ENCODE measurements at regions not wholly inside any gene's neighbourhood (a gene's known extent, or its start where the extent isn't known, plus 50 kb on each side); places are given as distances from the start of the nearest gene placed in this dataset.
A peak's percentile ranks its signal among the peaks of the same experiment; 100 is the strongest.
"Not testable (repeated sequence)": the region's sequence is repeated elsewhere in the genome, so short reads cannot be mapped to it uniquely, and the experiment has no call there.

DNA sequence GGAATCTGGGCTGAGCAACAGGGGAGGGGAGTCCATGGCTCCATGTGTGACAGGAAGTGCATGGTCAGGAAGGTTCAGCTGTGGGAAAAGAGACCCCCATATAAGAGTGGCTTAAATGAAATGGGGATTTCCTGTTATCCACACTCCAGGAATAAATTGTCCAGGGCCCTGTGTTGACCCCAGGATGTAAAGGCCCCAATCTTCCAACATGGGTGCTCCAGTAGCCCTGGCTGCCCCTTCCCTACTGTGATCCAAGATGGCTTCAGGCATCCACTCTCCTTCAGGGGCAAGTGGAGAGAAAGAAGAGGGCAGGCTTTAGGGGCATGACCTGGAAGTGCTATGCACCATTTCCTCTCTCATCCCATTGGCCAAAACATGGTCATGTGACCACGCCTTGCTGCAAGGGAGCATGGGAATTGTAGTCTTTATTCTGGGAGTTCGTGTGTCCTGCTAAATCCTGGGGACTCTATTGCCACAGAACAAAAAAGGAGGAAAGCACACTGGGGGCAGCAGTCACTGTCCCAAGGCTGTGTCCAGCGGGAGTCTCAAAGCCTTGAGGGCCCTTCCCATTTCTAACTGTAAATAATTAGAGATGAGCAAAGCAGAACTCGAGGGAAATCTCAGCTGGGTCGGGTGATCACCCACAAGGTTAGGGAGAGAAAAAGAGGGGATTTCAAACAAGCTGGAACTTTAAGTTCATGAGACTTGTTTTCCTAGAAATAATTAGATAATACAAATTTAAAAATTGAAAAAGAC is 289.2 kb downstream of the ADGRD1 start:
- intact Hi-C loops (cut with DNase I), result no loop called here

DNA sequence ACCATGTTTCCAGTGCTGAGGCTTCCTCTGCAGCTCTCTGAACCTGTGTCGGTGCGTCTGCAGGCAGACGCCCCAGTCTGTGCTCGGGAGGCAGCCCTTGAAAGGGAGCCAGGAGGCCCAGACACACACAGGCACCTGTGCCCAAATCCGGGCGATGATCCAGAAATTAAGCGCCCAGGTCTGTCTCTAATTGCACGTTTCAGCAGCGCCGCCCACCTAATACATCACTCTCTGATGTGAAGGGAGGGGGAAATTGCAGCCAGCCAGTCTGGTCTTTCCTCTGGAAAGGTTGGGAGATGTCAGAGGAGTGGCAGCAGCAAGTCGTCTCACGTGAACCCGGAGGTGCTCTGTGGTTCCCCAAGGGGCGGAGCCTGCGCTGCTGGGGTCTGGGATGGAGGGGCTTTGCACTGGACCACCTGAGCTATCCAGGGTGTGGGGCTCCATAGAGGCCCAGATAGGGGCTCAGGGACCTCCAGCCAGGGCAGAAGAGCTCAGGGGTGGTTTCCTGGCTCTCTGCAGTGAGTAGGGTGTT is 290.5 kb downstream of the ADGRD1 start:
- intact Hi-C loops (cut with DNase I); DNase-seq; ATAC-seq (ENCODE audit: poor library complexity): not testable (repeated sequence)

More for the DNA sequence above, 289.2 kb downstream of the ADGRD1 start:
- no peak for DNase-seq
- no peak for ATAC-seq (ENCODE audit: poor library complexity)

GRCh38 chr12:131245161-131245560 is 291.5 kb downstream of the ADGRD1 start:
- ATAC-seq (ENCODE audit: poor library complexity); DNase-seq; intact Hi-C loops (cut with DNase I): not testable (repeated sequence)

- no peak for ATAC-seq (ENCODE audit: poor library complexity)
- no peak for DNase-seq
- intact Hi-C loops (cut with DNase I), result no loop called here
Observed at GRCh38 chr12:131245564-131246355, 292.1 kb downstream of the ADGRD1 start.

GRCh38 chr12:131247026-131247725 is 293.5 kb downstream of the ADGRD1 start:
- intact Hi-C loops (cut with DNase I); DNase-seq; ATAC-seq (ENCODE audit: poor library complexity): not testable (repeated sequence)

DNA sequence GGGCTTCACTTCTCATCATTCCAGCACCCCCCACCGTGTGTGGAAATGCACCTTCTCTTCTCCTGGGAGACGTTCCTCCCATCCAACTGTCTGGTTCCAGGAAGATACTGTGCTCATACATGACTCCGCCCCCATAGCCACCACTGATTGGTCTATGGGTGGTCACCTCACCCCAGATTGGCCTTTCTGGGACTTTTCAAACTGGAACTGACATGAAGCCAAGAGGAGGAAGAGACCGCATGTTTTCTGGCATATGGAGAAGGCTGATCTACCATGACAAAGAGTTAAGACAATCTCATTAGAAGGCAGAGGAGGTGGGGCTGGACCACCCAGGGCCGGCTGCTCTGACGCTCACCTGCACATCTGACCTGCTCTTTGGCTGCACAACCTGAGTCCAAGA is 294.2 kb downstream of the ADGRD1 start:
- ATAC-seq (ENCODE audit: poor library complexity); DNase-seq; intact Hi-C loops (cut with DNase I): not testable (repeated sequence)

DNA sequence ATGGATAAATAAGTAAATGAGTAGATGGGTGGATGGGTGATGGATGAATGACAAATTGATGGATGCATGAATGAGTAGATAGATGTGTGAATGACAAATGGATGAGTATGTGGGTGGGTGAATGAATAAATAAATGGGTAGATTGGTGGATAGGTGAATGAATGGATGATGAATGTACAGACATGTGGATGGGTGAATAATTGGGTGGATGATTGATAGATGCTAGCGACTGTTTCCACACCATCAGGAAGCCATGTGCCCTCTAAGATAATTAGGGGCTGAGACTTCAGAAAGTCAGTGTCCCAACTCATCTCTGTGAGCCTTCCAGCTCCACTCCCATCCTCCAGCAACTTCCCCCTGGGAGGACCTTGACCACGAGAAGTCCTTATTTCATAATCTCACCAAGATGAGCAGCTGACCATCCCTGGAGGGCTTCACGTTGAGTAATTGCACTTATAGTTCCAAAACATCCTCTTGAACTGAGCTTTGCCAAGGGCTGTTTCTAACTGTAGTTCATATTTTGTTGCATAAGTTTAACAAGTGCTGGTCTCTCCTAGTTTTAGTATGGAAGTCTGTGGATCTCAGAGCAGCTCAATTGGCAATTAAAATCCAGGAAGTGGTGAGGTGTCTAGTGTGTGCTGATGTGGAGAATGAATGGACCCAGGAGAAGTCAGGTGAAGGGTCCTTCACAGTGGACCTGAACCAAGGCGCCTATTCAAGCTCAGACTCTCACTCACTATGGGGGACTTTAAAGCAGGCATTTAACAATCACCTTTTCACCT is 295.7 kb downstream of the ADGRD1 start:
- peak; percentile 72 for ATAC-seq (ENCODE audit: poor library complexity)

GRCh38 chr12:131250028-131250950 is 296.6 kb downstream of the ADGRD1 start:
- ATAC-seq (ENCODE audit: poor library complexity), result no peak
- DNase-seq, result peak; percentile 57
- intact Hi-C loops (cut with DNase I), result no loop called here

More for the DNA sequence above, 295.7 kb downstream of the ADGRD1 start:
- intact Hi-C loops (cut with DNase I), result no loop called here
- DNase-seq, result no peak

- ATAC-seq (ENCODE audit: poor library complexity) (no peak), DNase-seq (no peak)
- intact Hi-C loops (cut with DNase I), result no loop called here
Observed at GRCh38 chr12:131250951-131251315, 297.2 kb downstream of the ADGRD1 start.

GRCh38 chr12:131251336-131252101 is 297.8 kb downstream of the ADGRD1 start:
- no peak for DNase-seq
- ATAC-seq (ENCODE audit: poor library complexity), result no peak
- intact Hi-C loops (cut with DNase I), result no loop called here

DNA sequence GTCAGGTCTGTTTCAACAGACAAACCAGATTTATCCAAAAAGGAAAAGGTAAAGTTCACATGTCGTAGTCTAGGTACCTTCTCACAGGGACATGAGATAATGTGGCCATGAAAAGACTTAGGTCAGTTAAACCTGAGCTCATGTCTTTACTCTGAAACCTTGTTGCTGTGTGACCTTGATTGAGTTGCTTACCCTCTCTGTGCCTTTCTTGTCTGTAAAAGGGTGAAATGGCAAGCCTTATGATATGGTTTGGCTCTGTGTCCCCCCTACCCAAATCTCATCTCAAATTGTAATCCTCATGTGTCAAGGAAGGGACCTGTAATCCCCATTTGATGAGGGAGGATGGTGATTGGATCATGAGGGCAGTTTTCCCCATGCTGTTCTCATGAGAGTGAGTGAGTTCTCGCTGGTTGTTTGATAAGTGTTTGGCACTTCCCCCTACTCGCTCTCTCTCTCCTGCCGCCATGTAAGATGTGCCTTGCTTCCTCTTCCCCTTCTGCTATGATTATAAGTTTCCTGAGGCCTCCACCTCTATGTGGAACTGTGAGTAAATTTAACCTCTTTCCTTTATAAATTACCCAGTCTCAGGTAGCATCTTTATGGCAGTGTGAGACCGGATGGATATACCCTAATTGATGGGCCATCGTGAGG is 299.8 kb downstream of the ADGRD1 start:
- DNase-seq (no peak), ATAC-seq (ENCODE audit: poor library complexity) (no peak)
- intact Hi-C loops (cut with DNase I), result no loop called here

DNA sequence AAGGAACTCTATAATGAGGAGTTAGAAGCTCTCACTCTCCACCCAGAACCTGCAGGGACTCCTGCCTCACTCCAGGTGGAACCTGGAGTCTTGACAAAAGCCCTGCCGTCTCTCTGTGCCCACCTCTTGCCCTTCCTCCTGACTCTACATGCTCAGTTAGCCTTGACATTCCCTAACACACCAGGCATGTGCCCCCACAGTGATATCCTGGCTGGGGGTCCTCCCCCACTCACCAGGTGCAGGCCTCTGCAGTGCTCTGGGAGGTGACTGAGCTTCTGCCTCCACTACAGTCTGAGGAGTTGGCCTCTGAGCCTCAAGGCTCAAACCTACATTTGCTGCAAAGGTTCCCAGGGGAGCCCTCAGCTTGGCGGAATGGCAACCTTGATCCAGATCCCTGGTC is 300.7 kb downstream of the ADGRD1 start:
- intact Hi-C loops (cut with DNase I), result no loop called here
- ATAC-seq (ENCODE audit: poor library complexity) (no peak), DNase-seq (no peak)

DNA sequence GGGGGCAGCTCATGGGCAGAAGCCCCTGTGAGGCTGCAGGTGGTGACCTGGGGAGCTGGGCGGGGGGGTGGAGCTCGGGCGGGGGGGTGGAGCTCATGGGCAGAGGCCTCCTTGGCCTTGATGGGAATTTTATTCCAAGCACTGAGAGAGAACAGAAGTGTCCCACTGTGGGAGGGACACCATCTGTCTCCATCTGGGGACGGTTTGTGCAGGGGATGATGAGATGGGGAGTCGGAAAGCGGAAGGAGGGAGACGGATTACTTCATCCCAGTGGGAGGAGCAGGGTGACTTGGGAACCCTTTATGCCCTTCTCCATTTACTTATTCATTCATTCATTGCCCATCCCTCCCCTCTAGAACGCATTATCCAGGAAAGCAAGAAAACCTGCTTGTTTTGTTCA is 304.7 kb downstream of the ADGRD1 start:
- ATAC-seq (ENCODE audit: poor library complexity) (no peak), DNase-seq (no peak)
- intact Hi-C loops (cut with DNase I), result no loop called here

DNA sequence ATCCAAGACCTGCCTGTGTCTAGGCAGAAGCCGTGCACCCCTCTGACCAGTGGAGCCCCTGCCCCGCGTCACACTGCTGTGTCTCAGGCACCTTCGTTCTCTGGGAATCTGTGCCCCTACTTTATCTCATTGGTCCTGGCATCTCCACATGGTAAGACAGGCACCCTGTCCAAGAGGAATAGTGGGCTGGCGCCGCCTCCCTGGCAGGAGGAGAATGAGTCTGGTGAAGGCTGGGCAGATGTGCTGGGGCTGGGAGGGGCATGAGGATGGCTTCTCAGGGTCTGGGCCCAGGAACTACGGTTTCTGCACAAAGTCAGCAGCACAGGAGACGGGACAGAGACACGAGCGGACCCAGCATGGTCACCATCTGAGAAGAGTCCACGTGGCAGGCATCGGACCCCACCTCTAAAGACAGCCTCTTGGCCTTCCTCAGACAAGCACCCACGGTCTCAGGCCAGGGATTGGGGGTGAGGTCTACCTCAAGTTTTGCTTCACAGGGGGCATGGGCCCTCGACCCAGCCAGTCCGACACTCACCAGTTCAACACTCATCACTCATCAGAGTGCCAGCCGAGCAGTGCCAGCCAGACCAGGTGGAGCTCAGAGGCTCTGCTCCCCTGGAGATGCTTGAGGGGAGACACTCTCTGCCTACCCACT is 306.7 kb downstream of the ADGRD1 start:
- DNase-seq (no peak), ATAC-seq (ENCODE audit: poor library complexity) (no peak)
- intact Hi-C loops (cut with DNase I), result no loop called here

DNA sequence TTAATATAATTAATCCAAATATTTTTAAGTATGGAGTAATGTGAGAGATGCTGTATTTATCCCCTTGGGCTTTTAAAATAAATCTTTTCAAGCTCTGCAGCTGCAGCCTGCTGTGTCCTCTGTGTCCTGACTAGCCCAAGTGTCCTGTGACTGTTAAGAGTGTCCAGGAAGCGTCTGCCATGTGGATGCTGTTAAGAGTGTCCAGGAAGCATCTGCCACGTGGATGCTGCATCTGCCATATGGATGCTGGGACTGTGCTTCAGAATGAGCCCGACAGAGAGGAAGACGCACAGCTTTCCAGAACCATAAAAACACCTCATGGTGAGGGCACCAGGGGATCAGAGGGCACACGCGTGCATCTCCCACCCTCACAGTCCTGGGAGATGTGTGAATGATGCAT is 307.2 kb downstream of the ADGRD1 start:
- intact Hi-C loops (cut with DNase I), result no loop called here
- DNase-seq (no peak), ATAC-seq (ENCODE audit: poor library complexity) (no peak)

DNA sequence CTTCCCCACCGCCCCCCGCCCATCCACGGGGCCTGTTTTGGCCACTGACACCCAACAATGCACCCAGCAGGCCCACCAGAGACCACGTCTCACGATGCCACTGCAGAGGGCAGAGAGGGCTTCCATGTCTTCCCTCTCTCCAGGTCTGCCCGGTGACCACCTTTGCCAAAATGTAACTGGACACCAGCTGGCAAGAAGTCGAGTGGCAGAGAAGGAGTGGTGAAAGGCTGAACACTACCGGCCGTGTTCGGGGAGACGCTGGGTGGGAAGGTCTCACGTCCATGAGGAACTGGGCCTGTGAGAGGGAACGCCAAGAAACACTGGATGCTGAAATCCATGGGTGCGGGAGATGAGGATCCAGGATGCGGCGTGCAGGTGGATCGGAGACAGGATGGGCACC is 308.2 kb downstream of the ADGRD1 start:
- ATAC-seq (ENCODE audit: poor library complexity) (peak; percentile 41), DNase-seq (no peak)
- intact Hi-C loops (cut with DNase I), result no loop called here
